Endothelial cell of umbilical vein (primary cell): ENCODE measurements at regions not wholly inside any gene's neighbourhood (a gene's known extent, or its start where the extent isn't known, plus 50 kb on each side); places are given as distances from the start of the nearest gene placed in this dataset. TPM values are rescaled to one million over a fixed set of nuclear protein-coding genes. Genes with fewer than 3 reads are reported as not detected.

Source experiments
- BruUV-seq: library from RNA; stranded (reverse); fragments of 400-500 nt; replicated peaks from 2 replicates; lab custom pipeline; 2021; lab: Mats Ljungman, UMichigan
- CTCF ChIA-PET: fragments of 300-600, 350-600 bp; sonication (Branson Sonifier 250); formaldehyde crosslinking; loops from one replicate; lab custom pipeline; 2021; ENCODE audit warnings: antibody characterized with exemption, inconsistent platforms; lab: Charles Lee
- POLR2A ChIA-PET: fragments of 300-600, 350-600 bp; sonication (Branson Sonifier 250); formaldehyde crosslinking; loops from one replicate; lab custom pipeline; 2021; ENCODE audit warnings: antibody characterized with exemption, inconsistent platforms; lab: Charles Lee
- DNase-seq: peaks from one replicate; pipeline ENCODE4 v3.0.0-alpha.2; 2011; ENCODE audit warnings: low read depth, low spot score
- FAIRE-seq: peaks from 2 replicates; lab custom pipeline; 2011; peaks lifted over from hg19 to GRCh38; lab: Jason Lieb, UNC
- H2AFZ ChIP-seq: 2 replicates; pipeline ENCODE4 v1.6.0; 2012; ENCODE audit warnings: low read depth, low read length, control low read depth, inconsistent platforms
- H3K27ac ChIP-seq: 2 replicates; pipeline ENCODE4 v1.5.1; 2011; ENCODE audit warnings: low read depth, mild to moderate bottlenecking, control low read depth, low read length, moderate library complexity; ENCODE audit not compliant: insufficient read depth
- H3K27me3 ChIP-seq, 2 experiments: 2 replicates each; pipeline versions ENCODE4 v1.6.0 to v1.6.1; 2011; ENCODE audit warnings: low read length in 2 of 2, mixed read lengths in 1 of 2; ENCODE audit not compliant: control insufficient read depth in 2 of 2, insufficient read depth in 2 of 2
- H3K36me3 ChIP-seq, 2 experiments: 2 replicates in 1 of 2; 3 replicates in 1 of 2; pipeline ENCODE4 v1.5.1; 2011; ENCODE audit warnings: low read length in 2 of 2, mild to moderate bottlenecking in 1 of 2, moderate library complexity in 1 of 2; ENCODE audit not compliant: control insufficient read depth in 2 of 2, insufficient read depth in 2 of 2; ENCODE audit errors: extremely low read depth in 1 of 2
- H3K4me1 ChIP-seq: 3 replicates; pipeline ENCODE4 v1.5.1; 2011; ENCODE audit warnings: mild to moderate bottlenecking, low read length; ENCODE audit not compliant: control insufficient read depth, insufficient read depth; ENCODE audit errors: extremely low read depth
- H3K4me2 ChIP-seq: 2 replicates; pipeline ENCODE4 v1.6.1; 2011; ENCODE audit warnings: low read length, control low read depth, mixed read lengths; ENCODE audit not compliant: insufficient read depth
- H3K4me3 ChIP-seq, 3 experiments: fragments of 200-600 bp in 1 of 3; sonication (generic), shearing (Covaris generic) in 1 of 3; replicated peaks in 1 of 3; 2 replicates each; pipeline ENCODE4 v1.5.1; 2011 to 2016; ENCODE audit warnings: control low read depth in 3 of 3, low read length in 3 of 3, mild to moderate bottlenecking in 2 of 3, inconsistent platforms in 1 of 3, low read depth in 1 of 3, moderate library complexity in 1 of 3; ENCODE audit not compliant: insufficient read depth in 1 of 3
- H3K79me2 ChIP-seq: 2 replicates; pipeline ENCODE4 v1.6.0; 2012; ENCODE audit warnings: low read length, inconsistent platforms; ENCODE audit not compliant: control insufficient read depth, insufficient read depth
- H3K9ac ChIP-seq: replicated peaks from 2 replicates; pipeline ENCODE3; 2011; ENCODE audit warnings: low read length, control low read depth; ENCODE audit not compliant: insufficient read depth; ENCODE audit errors: extremely low read depth
- H3K9me1 ChIP-seq: replicated peaks from 3 replicates; pipeline ENCODE4 v1.6.0; 2011; ENCODE audit warnings: mild to moderate bottlenecking, low read length; ENCODE audit not compliant: control insufficient read depth, insufficient read depth; ENCODE audit errors: extremely low read depth
- H3K9me3 ChIP-seq: replicated peaks from 2 replicates; pipeline ENCODE4 v1.5.1; 2012; ENCODE audit warnings: low read length, inconsistent platforms; ENCODE audit not compliant: control insufficient read depth, insufficient read depth
- H4K20me1 ChIP-seq: replicated peaks from 2 replicates; pipeline ENCODE3; 2011; ENCODE audit warnings: mild to moderate bottlenecking, low read length; ENCODE audit not compliant: control insufficient read depth, insufficient read depth; ENCODE audit errors: extremely low read depth
- CTCF ChIP-seq, 2 donors: IDR thresholded peaks; 1 replicate in 1 of 2; 2 replicates in 1 of 2; pipeline ENCODE4 v1.5.1; 2011; ENCODE audit warnings: low read length in 2 of 2, mild to moderate bottlenecking in 2 of 2, moderate library complexity in 2 of 2, control low read depth in 1 of 2, inconsistent platforms in 1 of 2, low read depth in 1 of 2; ENCODE audit not compliant: insufficient read depth in 1 of 2; ENCODE audit errors: extremely low read depth in 1 of 2
- EZH2 ChIP-seq: IDR thresholded peaks from 2 replicates; pipeline ENCODE4 v1.6.1; 2012; ENCODE audit warnings: borderline replicate concordance, low read depth, mild to moderate bottlenecking, moderate library complexity, low read length, inconsistent platforms; ENCODE audit not compliant: severe bottlenecking
- FOS ChIP-seq: IDR thresholded peaks from 2 replicates; pipeline ENCODE4 v1.6.1; 2011; ENCODE audit warnings: mild to moderate bottlenecking, low read length, moderate library complexity, borderline replicate concordance; ENCODE audit not compliant: insufficient read depth
- GATA2 ChIP-seq: IDR thresholded peaks from 2 replicates; pipeline ENCODE4 v1.7.0; 2011; ENCODE audit warnings: low read depth, mild to moderate bottlenecking, moderate library complexity, mixed read lengths, low read length; ENCODE audit not compliant: insufficient read length, insufficient read depth
- JUN ChIP-seq: IDR thresholded peaks from 2 replicates; pipeline ENCODE4 v1.6.1; 2011; ENCODE audit warnings: borderline replicate concordance, low read depth; ENCODE audit not compliant: insufficient read length, insufficient read depth
- MAX ChIP-seq: IDR thresholded peaks from 2 replicates; pipeline ENCODE4 v1.6.1; 2011; ENCODE audit not compliant: insufficient read depth, insufficient read length
- MYC ChIP-seq: IDR thresholded peaks from one replicate; pipeline ENCODE4 v1.6.1; 2011; ENCODE audit warnings: mild to moderate bottlenecking, low read depth, low read length
- POLR2A ChIP-seq: IDR thresholded peaks from 2 replicates; pipeline ENCODE4 v1.6.1; 2012; ENCODE audit warnings: low read depth, mild to moderate bottlenecking, control low read depth, low read length
- POLR2AphosphoS5 ChIP-seq: IDR thresholded peaks from 2 replicates; pipeline ENCODE4 v1.6.1; 2012; ENCODE audit warnings: low read depth, mild to moderate bottlenecking, control low read depth, low read length, moderate library complexity; ENCODE audit not compliant: insufficient read depth
- dilution Hi-C: fragments of 300-500 bp; cut with MboI; formaldehyde crosslinking; loops from one replicate; pipeline ENCODE4 v1.15.0; 2019; ENCODE audit warnings: low sequenced_read_pairs; ENCODE audit not compliant: extremely low pct_ligation_motif_present
- intact Hi-C: fragments of 100-400 bp; cut with micrococcal nuclease; formaldehyde crosslinking; loops from one replicate; pipeline ENCODE4 v1.10.0; 2022
- small RNA-seq: library from RNA; depleted of rRNA; stranded (forward); fragments of <200 nt; gene quantifications from one replicate; pipeline ENCODE3, GENCODE V24; 2012; ENCODE audit warnings: low replicate concordance, low read depth; ENCODE audit not compliant: insufficient read depth, insufficient read length

- no peak for TF ChIP-seq JUN
- TF ChIP-seq POLR2A: no peak
- no peak for TF ChIP-seq EZH2
- TF ChIP-seq CTCF (IDR thresholded peaks at IDR 0.05; ENCODE audit: extremely low read depth in 1 of 2, insufficient read depth in 1 of 2, low read depth in 1 of 2, low read length in 2 of 2): no peak
- no peak for TF ChIP-seq FOS
- TF ChIP-seq GATA2: no peak
- TF ChIP-seq MAX: no peak
- no peak for TF ChIP-seq POLR2AphosphoS5
- TF ChIP-seq MYC: no peak
- POLR2A ChIA-PET: no interaction called here
- H3K27ac ChIP-seq: no peak overlapping the region
- no peaks in the 10 kb centered on the region for H4K20me1 ChIP-seq
- no peak overlapping the region for H3K9ac ChIP-seq
- H3K9me3 ChIP-seq: no peaks in the 10 kb centered on the region
- H3K4me1 ChIP-seq: no peaks in the 10 kb centered on the region
- intact Hi-C loops: no loop called here
- CTCF ChIA-PET: no interaction called here
- H3K79me2 ChIP-seq: no peaks in the 10 kb centered on the region
- no peak overlapping the region for H2AFZ ChIP-seq
- H3K9me1 ChIP-seq: no peaks in the 10 kb centered on the region
- DNase-seq (no peak), FAIRE-seq (no peak)
- no peak overlapping the region for H3K4me3 ChIP-seq
- H3K4me2 ChIP-seq: no peak overlapping the region
- no peaks in the 10 kb centered on the region for H3K27me3 ChIP-seq
- no peaks in the 10 kb centered on the region for H3K36me3 ChIP-seq
- dilution Hi-C loops: no loop called here
- BruUV-seq: no TSS peak
Measured at GRCh38 chr5:24433555-24433954, 211.2 kb downstream of the CDH10 start.

Small RNA genes lying in the stretch of these regions (small RNA-seq; reads per million reads assigned to genes)
- not detected for gene AC026784.1
- not detected for gene RF00019
- gene RF00561: not detected
